Liver (tissue), 8 donors: ENCODE measurements at regions not wholly inside any gene's neighbourhood (a gene's known extent, or its start where the extent isn't known, plus 50 kb on each side); places are given as distances from the start of the nearest gene placed in this dataset.

ENCODE experiments used
- DNase-seq: peaks from one replicate; pipeline ENCODE4 v3.0.0-alpha.2; 2017; ENCODE audit warnings: low spot score
- H3K27ac ChIP-seq, 2 donors: one replicate each; pipeline ENCODE4 v1.7.0; 2013; ENCODE audit warnings: inconsistent platforms in 2 of 2, low read length in 2 of 2, control low read depth in 1 of 2, low read depth in 1 of 2, mild to moderate bottlenecking in 1 of 2
- H3K27me3 ChIP-seq, 4 donors: one replicate each; pipeline versions ENCODE4 v1.6.1 to v1.7.0; 2013; ENCODE audit warnings: low read length in 3 of 4, inconsistent platforms in 1 of 4, mild to moderate bottlenecking in 1 of 4, moderate library complexity in 1 of 4; ENCODE audit not compliant: control insufficient read depth in 4 of 4, insufficient read depth in 4 of 4
- H3K36me3 ChIP-seq, 4 donors: one replicate each; pipeline versions ENCODE4 v1.6.1 to v1.7.0; 2013; ENCODE audit warnings: low read length in 3 of 4, mild to moderate bottlenecking in 3 of 4, low read depth in 1 of 4, moderate library complexity in 1 of 4; ENCODE audit not compliant: control insufficient read depth in 4 of 4, insufficient read depth in 3 of 4
- H3K4me1 ChIP-seq, 4 donors: one replicate each; pipeline versions ENCODE4 v1.6.1 to v1.7.0; 2013; ENCODE audit warnings: low read length in 3 of 4, mild to moderate bottlenecking in 3 of 4, moderate library complexity in 1 of 4; ENCODE audit not compliant: control insufficient read depth in 4 of 4, insufficient read depth in 4 of 4
- H3K4me3 ChIP-seq, 3 donors: one replicate each; pipeline versions ENCODE4 v1.6.1 to v1.7.0; 2013; ENCODE audit warnings: low read length in 3 of 3, control low read depth in 1 of 3, low read depth in 1 of 3, mild to moderate bottlenecking in 1 of 3
- H3K9ac ChIP-seq, 2 donors: one replicate each; pipeline ENCODE4 v1.7.0; 2013; ENCODE audit warnings: low read length in 2 of 2, mild to moderate bottlenecking in 2 of 2, moderate library complexity in 2 of 2, control low read depth in 1 of 2, low read depth in 1 of 2
- H3K9me3 ChIP-seq, 4 donors: one replicate each; pipeline versions ENCODE4 v1.6.1 to v1.7.0; 2013; ENCODE audit warnings: low read length in 3 of 4; ENCODE audit not compliant: control insufficient read depth in 4 of 4
- ATF3 ChIP-seq: IDR thresholded peaks from 2 replicates; pipeline ENCODE4 v1.6.1; 2016; ENCODE audit warnings: antibody characterized with exemption
- CTCF ChIP-seq: fragments of 150-350 bp; IDR thresholded peaks from 2 replicates; pipeline ENCODE4 v1.5.1; 2017; ENCODE audit warnings: improper control_type of control experiment, low read depth, low read length; ENCODE audit not compliant: missing input control
- EGR1 ChIP-seq, 2 donors: IDR thresholded peaks; 2 replicates each; pipeline ENCODE4 v1.6.1; 2016 to 2018; ENCODE audit warnings: antibody characterized with exemption in 2 of 2, low read depth in 2 of 2
- FOXA1 ChIP-seq: IDR thresholded peaks from 2 replicates; pipeline ENCODE4 v1.6.1; 2016; ENCODE audit warnings: antibody characterized with exemption
- FOXA2 ChIP-seq: IDR thresholded peaks from 2 replicates; pipeline ENCODE4 v1.6.1; 2016; ENCODE audit warnings: antibody characterized with exemption
- GABPA ChIP-seq, 2 donors: IDR thresholded peaks in 1 of 2; conservative IDR thresholded peaks in 1 of 2; 2 replicates each; pipeline ENCODE4 v1.6.1; 2016; ENCODE audit warnings: antibody characterized with exemption in 2 of 2, mild to moderate bottlenecking in 1 of 2, moderate library complexity in 1 of 2
- HNF4G ChIP-seq: IDR thresholded peaks from 2 replicates; pipeline ENCODE4 v1.6.1; 2016; ENCODE audit warnings: antibody characterized with exemption
- JUND ChIP-seq, 2 donors: IDR thresholded peaks; 2 replicates each; pipeline ENCODE4 v1.6.1; 2016; ENCODE audit warnings: antibody characterized with exemption in 2 of 2
- MAX ChIP-seq: IDR thresholded peaks from 2 replicates; pipeline ENCODE4 v1.6.1; 2016; ENCODE audit warnings: antibody characterized with exemption
- NR2F2 ChIP-seq: IDR thresholded peaks from 2 replicates; pipeline ENCODE4 v1.6.1; 2016; ENCODE audit warnings: antibody characterized with exemption
- RAD21 ChIP-seq, 2 donors: IDR thresholded peaks; 2 replicates each; pipeline ENCODE4 v1.6.1; 2016; ENCODE audit warnings: antibody characterized with exemption in 2 of 2, mild to moderate bottlenecking in 2 of 2
- RXRA ChIP-seq, 2 donors: IDR thresholded peaks; 2 replicates each; pipeline ENCODE4 v1.6.1; 2017 to 2018; ENCODE audit warnings: antibody characterized with exemption in 2 of 2, mild to moderate bottlenecking in 1 of 2
- SP1 ChIP-seq: IDR thresholded peaks from 2 replicates; pipeline ENCODE4 v1.6.1; 2018; ENCODE audit warnings: antibody characterized with exemption, mild to moderate bottlenecking
- TAF1 ChIP-seq: conservative IDR thresholded peaks from 2 replicates; pipeline ENCODE4 v1.6.1; 2016; ENCODE audit warnings: antibody characterized with exemption, mild to moderate bottlenecking
- YY1 ChIP-seq: IDR thresholded peaks from 2 replicates; pipeline ENCODE4 v1.6.1; 2016; ENCODE audit warnings: antibody characterized with exemption, mild to moderate bottlenecking
- ZBTB33 ChIP-seq: IDR thresholded peaks from 2 replicates; pipeline ENCODE4 v1.6.1; 2016; ENCODE audit warnings: antibody characterized with exemption
- WGBS: extraction: QIAGEN DNeasy Blood & Tissue Kit; methylation state at CpG from one replicate; pipeline ENCODE4 v1.1.7; 2013; 5-methylcytosine and 5-hydroxymethylcytosine counted together
- donor health status: healthy.
- donor health status: healthy.
- donor health status: healthy.
- donor health status: healthy.
- donor health status: healthy.

GRCh38 chr3:72130565-72130964 lies 345.6 kb upstream of the PROK2 start (continued):
- no peak for TF ChIP-seq FOXA1
- TF ChIP-seq YY1 = no peak
- no peak for TF ChIP-seq RXRA (IDR thresholded peaks at IDR 0.05)
- TF ChIP-seq CTCF = no peak

GRCh38 chr3:72129501-72130094 lies 344.6 kb upstream of the PROK2 start:
- H3K9ac ChIP-seq = no peak overlapping the region
- TF ChIP-seq RXRA (IDR thresholded peaks at IDR 0.05) = peak in 1 of 2 donors; percentile 11
- TF ChIP-seq SP1 = no peak
- H3K27me3 ChIP-seq = no peaks in the 10 kb centered on the region
- no peaks in the 10 kb centered on the region for H3K9me3 ChIP-seq
- no peak for DNase-seq
- peaks cover 0 to 13% (median 7%) of the 10 kb centered on the region in 4 donors for H3K4me1 ChIP-seq
- H3K36me3 ChIP-seq = no peaks in the 10 kb centered on the region
- H3K4me3 ChIP-seq = no peak overlapping the region
- WGBS = 60% methylated on average over 5 of the region's 5 CpGs
- H3K27ac ChIP-seq = peak overlapping the region in 1 of 2 donors; percentile 57

GRCh38 chr3:72128921-72129320 lies 344.0 kb upstream of the PROK2 start:
- 88% methylated on average over 2 of the region's 2 CpGs for WGBS
- Histone ChIP-seq H3K27ac (peak overlapping the region in 1 of 2 donors; percentile 57), H3K4me1 (peaks cover 0 to 17% (median 9%) of the 10 kb centered on the region in 4 donors), H3K4me3 (no peak overlapping the region), H3K9ac (no peak overlapping the region), H3K27me3 (no peaks in the 10 kb centered on the region), H3K9me3 (no peaks in the 10 kb centered on the region), H3K36me3 (no peaks in the 10 kb centered on the region)
- TF ChIP-seq JUND (IDR thresholded peaks at IDR 0.05) (no peak), TAF1 (no peak), FOXA2 (no peak)
- DNase-seq = no peak

GRCh38 chr3:72127844-72128243 lies 342.9 kb upstream of the PROK2 start:
- 94% methylated on average over 3 of the region's 3 CpGs for WGBS
- Histone ChIP-seq H3K36me3 (no peaks in the 10 kb centered on the region), H3K4me3 (no peak overlapping the region), H3K9me3 (no peaks in the 10 kb centered on the region), H3K9ac (no peak overlapping the region), H3K27ac (no peak overlapping the region), H3K4me1 (peaks cover 0 to 21% (median 9%) of the 10 kb centered on the region in 4 donors), H3K27me3 (no peaks in the 10 kb centered on the region)
- DNase-seq = no peak
- no peak for TF ChIP-seq CTCF
- no peak for TF ChIP-seq ATF3
- no peak for TF ChIP-seq TAF1
- TF ChIP-seq HNF4G = no peak
- TF ChIP-seq YY1 = no peak
- no peak for TF ChIP-seq RAD21 (IDR thresholded peaks at IDR 0.05)
- no peak for TF ChIP-seq JUND (IDR thresholded peaks at IDR 0.05)
- TF ChIP-seq GABPA (IDR thresholded peaks at IDR 0.05 in 1 of 2, conservative IDR thresholded peaks at IDR 0.05 in 1 of 2) = no peak
- no peak for TF ChIP-seq NR2F2
- TF ChIP-seq ZBTB33 = no peak
- no peak for TF ChIP-seq FOXA1
- TF ChIP-seq MAX = no peak
- no peak for TF ChIP-seq FOXA2
- TF ChIP-seq RXRA (IDR thresholded peaks at IDR 0.05) = no peak
- TF ChIP-seq SP1 = no peak
- TF ChIP-seq EGR1 (IDR thresholded peaks at IDR 0.05; ENCODE audit: low read depth in 2 of 2) = no peak
